ENCODE measurements at regions not wholly inside any gene's neighbourhood (a gene's known extent, or its start where the extent isn't known, plus 50 kb on each side); places are given as distances from the start of the nearest gene placed in this dataset.
"Not testable (repeated sequence)": the region's sequence is repeated elsewhere in the genome, so short reads cannot be mapped to it uniquely, and the experiment has no call there.

DNA sequence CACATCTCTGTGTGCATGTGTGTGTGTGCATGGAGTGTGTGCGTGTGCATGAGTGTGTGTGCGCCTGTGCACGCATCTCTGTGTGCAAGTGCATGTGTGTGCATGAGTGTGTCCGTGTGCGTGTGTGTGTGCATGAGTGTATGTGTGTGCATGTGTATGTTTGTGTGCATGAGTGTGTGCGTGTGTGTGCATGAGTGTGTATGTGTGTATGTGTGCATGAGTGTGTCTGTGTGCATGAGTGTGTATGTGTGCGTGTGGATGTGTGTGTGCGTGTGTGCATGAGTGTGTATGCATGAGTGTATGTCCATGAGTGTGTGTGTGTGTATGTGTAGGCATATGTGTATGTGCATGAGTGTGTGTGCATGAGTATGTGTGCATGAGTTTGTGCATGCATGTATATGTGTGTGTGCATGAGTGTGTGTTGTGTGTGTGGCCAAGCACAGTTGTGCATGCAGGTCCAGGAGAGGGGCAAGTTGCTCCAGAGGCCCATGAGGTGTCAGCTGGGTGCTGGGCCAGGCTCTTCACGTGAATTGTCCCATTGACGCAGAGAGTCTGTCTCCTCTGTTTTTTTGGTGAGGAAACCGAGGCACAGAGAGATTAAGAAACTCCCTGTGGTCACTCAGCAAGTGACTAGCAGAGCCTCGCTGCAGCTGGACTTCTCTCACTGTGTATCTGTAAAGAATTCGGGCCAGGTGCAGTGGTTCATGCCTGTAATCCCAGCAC, 75.5 kb downstream of the ASB1 start:
- no peak for DNase-seq (ENCODE audit: low read depth in 2 of 3, low spot score in 2 of 3)

DNA sequence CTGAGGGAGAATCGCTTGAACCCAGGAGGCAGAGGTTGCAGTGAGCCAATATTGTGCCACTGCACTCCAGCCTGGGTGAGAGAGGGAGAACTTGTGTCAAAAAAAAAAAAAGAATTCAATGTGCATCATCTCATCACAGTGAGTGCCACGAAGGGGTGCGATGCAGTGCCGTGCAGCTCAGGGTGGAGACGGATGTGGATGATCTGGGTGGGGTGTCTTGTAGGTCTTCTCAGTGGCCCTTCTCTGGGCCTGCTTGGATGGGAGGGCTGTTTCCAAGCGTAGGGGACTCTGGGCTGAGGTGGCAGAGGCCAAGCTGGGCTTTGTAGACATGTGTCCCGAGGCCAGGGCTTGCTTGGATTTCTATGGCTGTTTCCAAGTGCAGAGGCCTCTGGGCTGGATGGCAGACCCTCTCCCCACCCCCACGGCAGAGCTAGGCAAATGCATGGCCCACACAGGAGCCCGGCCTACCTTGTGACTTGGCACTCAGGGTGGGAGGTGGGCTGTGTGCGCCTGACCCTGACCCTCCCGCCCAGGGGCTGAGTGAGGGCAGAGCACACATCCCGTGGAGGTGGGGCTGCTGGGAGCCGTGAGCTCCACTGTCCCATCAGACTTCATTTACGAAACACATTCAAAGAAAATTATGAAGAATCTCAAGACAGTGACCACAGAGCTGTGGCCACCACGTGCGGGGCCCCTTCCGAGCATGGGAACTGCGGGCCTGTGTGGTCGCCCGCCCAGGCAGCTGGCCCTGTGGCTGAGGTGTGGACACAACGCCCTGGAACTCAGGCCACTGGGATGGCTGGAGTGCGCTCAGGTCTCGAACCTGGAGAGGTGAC, 76.4 kb downstream of the ASB1 start:
- DNase-seq (ENCODE audit: low read depth in 2 of 3, low spot score in 2 of 3) = no peak

DNA sequence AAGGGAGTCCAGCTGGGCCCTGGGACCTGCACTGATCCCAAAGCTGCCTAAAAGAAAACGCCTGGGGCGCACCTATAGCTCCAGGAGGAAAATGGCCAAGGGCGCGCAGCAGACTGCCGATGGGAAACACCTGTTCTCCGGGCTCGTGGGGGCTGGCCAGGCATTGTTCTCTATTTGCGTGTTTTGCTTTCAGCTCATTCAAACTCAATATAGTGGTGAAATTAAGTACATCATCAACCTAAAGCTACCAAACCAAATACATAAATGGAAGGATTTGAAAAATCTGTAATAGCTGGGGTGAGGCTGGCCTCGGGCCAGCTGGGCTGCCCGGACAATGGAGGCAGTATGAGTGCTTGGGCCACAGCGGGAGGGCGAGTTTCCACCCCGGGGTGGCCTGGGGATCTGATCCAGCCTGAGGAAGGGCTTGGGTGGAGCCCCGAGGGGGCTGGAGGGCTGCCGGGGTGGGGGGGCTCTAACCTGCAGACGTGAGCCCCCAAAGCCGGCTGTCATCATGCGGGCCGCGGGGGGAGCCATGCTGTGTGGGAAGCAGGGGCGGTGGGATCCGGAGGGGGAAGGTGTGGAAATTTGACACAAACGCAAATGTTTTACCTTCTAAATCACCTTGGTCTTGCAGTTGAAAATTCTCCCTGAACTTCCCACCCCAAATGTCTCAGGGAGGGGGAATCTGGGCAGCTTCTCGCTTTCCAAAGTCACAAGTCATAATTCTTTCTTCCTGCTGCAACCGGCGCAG, 77.6 kb downstream of the ASB1 start:
- no peak for DNase-seq (ENCODE audit: low read depth in 2 of 3, low spot score in 2 of 3)

DNA sequence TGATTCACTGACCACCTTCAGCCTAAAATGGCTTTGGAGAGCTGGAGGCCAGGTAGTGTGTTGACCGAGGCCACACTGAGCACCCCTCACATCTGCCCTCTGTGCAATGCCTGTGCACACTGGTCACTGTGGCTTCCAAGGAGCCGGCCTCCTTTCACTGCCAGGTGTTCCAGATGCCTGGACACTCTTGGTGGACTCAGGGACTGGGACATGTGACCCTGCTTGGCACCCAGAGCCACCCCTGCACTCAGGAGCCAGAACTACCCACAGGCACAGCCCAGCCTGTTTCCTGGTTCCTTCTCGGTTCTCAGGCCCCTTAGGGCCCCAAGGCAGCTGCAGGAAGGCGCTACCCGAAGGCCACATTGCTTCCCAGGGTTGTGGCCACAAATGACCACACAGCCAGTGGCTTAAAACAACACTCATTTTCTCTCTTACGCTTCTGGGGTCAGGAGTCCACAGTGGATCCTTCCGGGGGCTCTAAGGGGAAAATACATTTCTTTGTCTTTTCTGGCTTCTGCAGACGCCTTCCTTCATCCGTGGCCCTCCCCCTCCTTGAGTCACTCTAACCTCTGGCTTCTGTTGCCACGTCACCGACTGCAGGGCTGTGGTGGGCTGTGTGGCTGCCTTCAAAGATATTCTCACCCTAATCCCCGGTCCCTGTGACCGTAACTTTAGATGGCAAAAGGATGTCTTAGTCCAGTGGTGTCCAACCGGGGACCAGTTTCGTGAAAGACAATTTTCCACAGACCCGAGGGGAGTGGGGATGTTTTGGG, 78.6 kb downstream of the ASB1 start:
- DNase-seq (ENCODE audit: low read depth in 2 of 3, low spot score in 2 of 3) = no peak

DNA sequence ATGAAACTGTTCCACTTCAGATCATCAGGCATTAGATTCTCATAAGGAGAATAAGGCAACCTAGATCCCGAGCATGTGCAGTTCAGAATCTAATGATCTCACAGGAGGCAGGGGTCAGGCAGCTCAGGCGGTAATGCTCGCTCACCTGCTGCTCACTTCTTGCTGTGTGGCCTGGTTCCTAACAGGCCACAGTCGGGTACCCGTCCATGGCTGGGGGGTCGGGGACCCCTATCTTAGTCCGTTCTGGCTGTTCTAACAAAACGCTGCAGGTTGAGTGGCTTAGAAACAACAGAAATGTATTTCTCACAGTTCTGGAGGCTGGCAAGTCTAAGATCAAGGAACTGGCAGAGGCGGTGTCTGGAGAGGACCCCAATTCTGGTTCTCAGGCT, 79.2 kb downstream of the ASB1 start:
- DNase-seq (ENCODE audit: low read depth in 2 of 3, low spot score in 2 of 3) = no peak

DNA sequence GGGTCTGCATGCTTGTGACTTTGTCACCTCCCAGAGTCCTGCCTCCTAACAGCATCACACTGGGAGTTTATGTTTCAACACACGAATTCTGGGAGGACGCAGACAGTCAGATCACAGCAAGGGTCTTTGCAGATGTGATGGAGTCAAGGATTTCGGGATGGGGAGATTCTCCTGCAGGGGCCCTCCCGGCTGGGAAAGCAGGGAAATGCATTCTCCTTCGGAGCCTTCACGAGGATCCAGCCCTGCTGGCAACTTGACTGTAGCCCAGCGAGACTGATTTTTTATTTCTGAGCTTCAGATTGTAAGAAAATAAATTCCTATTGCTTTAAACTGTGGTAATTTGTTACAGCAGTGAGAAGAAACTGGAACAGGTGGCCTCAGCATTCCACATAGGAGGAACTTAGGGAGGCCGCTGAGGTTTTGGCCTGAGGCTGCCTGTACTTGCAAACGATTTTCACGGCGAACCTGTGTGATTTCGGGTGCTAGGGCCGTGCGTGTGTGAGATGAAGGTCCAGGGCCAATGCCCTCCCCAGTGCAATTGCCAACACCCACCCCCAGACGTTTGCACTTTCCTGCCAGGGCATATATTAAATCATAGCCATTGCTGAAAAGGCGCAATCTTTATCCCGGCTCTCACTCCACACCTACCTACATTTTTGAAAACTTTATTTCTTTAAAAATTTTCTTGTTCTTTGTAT, 79.8 kb downstream of the ASB1 start:
- DNase-seq (ENCODE audit: low read depth in 2 of 3, low spot score in 2 of 3) = no peak

DNA sequence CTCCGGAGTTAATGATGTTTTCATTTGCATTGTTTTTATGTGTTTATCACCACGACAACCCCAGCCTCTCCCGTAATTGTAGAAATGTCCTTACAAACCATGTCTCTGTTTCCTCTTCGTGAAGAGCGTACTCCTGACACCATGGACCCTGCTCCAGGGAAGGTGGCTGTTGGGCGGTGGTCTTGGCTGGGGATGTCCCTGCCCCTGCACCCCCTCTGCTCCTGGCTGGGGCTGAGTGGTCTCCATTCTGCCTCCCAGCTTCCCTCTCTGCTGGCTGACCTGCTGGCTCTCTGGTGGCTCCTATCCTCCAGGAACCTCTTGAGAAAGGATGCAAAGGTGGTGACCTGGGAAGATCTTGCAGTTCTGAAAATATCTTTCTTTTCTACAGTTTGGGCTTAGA, 81.1 kb downstream of the ASB1 start:
- no peak for DNase-seq (ENCODE audit: low read depth in 2 of 3, low spot score in 2 of 3)

DNA sequence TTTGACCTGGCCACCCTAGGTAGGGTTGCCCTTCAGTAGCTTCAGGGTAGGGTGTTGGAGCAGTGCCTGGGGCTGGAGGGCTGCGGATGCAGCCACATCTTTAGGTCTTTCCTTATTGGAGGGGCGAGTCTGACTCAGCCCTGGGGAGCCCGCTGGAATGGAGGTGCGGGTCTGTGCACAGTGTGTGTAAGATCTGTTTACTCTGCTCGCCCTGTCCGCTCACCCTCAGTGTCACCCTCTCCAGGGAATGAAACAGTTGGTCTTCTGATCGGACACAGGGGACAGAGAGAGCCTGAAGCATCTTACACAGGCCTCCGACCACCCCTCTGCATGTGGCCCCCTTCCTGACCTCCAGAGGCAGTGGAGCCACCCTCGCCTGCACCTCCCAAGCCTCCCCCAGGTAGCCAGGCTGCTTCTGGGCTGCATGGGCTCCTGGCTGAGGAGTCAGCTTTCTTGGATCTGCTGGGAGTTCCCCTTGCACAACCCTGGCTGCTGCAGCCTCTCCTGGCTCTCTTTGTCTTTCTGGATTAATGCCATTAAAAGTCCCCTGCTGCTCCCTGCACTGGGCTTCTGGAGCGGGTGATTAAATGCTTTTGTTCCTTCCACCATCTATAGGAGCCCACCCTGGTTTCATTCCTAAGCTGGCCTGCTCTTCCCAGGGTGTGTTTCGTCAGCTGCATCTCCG, 82.6 kb downstream of the ASB1 start:
- DNase-seq (ENCODE audit: low read depth in 2 of 3, low spot score in 2 of 3) = no peak

DNA sequence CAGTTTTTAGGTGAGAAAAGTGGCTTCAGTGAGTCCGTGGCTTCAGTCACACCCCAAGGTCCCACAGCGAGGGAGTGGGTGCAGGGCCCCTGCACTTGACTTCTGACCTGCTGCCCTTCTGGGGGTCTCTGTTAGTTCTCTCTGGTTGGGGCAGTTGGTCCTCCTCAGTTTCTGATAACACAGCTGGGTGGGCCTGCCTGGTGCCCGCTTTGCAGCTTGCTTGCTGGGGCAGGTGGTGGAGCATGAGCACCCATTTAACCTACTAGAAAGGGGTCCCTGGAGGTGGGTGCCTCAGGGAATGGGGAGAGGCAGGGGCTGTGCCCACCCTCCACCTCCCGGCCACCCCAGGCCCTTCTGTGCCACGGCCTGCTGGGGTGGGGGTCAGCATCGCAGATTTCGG, 83.2 kb downstream of the ASB1 start:
- no peak for DNase-seq (ENCODE audit: low read depth in 2 of 3, low spot score in 2 of 3)

DNA sequence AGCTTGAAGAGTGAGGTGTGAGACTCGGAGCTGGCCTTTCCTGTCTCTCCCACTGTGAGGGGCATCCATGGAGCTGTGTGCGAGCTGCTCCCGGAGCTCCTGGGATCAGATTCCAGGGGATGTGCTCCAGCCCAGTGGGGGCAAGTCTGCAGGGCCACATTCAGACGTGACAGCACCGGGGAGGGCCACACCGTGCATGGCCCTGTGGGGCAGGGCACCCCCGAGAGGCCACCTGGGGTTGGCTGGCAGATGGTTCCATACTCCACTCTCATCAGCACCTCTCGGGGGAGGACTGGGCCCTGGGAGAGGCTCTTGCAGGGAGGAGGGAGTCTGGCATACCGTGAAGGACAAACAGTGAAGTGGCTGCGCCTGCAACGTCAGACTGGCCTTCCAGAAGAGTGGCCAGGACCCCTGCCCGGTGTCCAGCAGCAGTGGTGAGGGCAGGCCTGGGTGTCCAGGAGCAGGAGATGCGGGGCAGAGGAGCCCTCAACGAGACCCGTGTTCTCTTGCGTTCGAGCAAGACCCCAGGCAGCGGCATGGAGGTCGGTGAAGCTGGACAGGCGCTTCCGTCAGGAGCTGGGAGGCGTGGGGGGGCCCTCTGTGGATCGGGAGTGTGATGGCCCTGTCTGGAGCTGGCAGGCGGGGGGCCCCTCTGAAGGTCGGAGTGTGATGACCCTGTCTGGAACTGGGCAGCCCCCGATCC, 84.3 kb downstream of the ASB1 start:
- no peak for DNase-seq (ENCODE audit: low read depth in 2 of 3, low spot score in 2 of 3)

DNA sequence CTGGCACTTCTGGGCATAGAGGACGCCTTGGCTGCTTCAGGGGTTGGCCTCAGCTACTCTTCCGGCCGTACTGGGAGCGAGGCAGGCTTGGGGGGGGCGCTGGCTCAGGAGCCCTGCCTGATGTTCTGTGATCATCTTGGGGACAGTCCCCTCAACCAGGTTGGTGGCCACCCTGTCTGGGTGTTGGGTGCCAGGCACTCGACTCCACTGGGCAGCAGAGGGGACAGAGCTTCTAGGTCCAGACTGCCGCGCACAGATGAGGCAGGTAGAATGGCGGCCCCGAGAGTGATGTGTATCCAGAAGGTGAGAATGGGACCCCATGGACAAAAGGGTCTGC, 84.9 kb downstream of the ASB1 start:
- DNase-seq (ENCODE audit: low read depth in 2 of 3, low spot score in 2 of 3) = no peak

DNA sequence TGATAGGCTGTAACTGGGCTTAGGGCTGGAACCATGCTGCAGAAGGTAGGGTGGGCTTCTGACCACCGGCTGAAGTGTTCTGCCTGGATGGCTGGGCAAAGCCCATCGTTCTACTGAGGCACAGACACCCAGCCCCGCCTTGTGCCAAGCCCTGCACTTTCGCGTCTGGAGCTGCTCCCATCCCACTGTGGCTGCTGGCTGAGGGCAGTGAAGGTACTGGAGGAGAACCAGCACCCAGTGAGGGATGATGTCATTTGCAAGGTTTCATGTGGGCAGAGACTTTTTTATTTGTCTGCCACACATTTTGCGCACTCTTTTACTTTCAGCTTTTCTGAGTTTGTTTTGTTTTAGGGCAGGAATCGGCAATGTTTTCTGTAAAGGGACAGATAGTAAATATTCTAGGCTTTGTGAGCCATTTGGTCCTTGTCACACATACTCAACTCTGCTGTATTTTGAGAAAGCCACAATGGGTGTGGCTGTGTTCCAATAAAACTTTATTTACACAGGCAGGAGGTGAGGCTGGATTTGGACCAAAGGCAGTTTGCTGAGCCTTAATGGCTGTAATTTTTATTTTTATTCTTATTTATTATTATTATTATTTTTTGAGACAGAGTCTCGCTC, 85.6 kb downstream of the ASB1 start:
- no peak for DNase-seq (ENCODE audit: low read depth in 2 of 3, low spot score in 2 of 3)

DNA sequence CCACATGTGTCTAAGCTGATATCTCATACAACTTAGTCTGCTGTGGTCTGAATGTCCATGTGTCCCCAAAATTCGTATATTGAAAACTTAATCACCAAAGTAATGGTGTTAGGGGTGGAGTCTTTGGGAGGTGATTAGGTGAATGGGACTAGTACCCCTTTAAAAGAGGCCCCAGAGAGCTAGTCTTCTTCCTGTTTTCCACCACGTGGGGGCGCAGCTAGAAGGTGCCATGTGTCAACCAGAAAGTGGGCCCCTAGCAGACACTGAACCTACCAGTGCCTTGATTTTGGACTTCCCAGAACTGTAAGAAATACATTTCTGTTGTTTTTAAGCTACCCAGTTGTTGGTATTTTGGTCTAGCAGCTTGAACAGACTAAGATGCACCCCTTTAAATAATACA, 86.6 kb downstream of the ASB1 start:
- DNase-seq (ENCODE audit: low read depth in 2 of 3, low spot score in 2 of 3) = peak in 2 of 3 donors; percentile 26 to 50

DNA sequence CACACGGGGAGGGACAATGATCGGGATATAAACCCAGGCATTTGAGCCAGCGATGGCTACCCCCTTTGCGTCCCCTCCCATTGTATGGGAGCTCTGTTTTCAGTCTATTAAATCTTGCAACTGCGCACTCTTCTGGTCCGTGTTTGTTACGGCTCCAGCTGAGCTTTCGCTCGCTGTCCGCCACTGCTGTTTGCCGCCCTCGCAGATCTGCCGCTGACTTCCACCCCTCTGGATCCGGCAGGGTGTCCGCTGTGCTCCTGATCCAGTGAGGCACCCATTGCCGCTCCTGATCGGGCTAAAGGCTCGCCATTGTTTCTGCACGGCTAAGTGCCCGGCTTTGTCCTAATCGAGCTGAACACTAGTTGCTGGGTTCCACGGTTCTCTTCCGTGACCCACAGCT, 87.3 kb downstream of the ASB1 start:
- not testable (repeated sequence) for DNase-seq (ENCODE audit: low read depth in 2 of 3, low spot score in 2 of 3)

DNA sequence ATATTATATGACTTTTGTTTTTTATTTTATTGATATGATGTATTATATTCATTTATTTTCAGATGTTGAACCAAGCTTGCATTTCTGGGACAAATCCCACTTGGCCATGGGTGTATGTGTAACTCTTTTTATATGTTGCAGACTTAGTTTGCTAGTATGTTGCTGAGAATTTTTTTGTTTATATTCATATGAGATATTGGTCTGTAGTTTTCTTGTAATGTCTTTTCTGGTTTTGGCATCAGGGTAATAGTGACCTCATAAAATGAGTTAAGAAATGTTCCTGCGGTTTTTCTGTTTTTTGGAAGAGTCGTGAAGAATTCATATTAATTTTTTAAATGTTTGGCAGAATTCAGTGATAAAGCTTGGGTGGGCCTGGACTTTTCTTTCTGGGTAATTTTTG, 88.7 kb downstream of the ASB1 start:
- no peak for DNase-seq (ENCODE audit: low read depth in 2 of 3, low spot score in 2 of 3)

DNA sequence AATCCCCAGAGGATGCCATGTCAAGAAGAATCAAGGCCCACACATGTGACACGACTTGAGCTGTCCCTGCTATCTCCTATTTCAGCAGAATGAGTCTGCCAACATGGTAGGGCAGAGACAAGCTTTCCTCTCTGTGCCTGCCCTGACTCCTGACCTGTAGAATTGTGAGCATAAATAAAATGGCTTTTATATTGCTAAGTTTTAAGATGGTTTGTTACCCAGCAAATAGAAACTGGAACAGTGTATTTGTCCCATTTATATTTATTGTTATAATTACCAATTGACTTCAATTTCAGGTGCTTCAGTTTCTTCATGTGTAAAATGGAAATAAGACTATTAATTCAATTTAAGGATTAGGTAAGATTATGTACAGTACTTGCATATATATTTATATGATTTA, 90.5 kb downstream of the ASB1 start:
- no peak for DNase-seq (ENCODE audit: low read depth in 2 of 3, low spot score in 2 of 3)

DNA sequence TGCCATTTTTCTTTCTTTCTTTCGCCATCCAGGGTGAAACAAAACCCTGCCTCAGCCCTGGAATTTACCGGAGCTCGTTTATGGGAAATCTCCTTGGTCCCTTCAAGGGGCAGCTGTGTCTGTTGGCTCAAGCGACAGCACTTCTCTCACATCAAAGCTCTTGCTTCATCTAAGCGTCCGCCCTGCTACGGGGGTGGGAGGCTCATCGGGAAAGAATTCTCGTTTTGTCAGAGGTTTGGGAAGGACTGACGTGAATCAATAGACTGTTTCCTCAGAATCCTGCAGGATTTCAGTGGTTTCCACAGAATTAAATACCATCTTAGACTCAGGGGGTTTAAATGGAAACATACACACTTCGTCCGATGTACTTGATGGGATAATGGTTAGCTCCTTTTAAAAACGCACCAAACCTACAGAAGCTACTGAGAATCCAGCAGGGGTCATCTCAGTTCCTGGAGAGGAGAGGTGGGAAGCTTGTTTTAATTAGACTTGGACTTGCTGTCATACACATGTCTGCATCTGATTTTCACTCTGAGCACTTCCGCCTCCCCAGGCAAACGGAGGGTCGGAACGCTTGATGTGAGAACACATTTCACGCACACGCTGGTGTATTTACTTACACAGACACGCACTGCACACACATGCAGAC, 91.6 kb downstream of the ASB1 start:
- no peak for DNase-seq (ENCODE audit: low read depth in 2 of 3, low spot score in 2 of 3)

DNA sequence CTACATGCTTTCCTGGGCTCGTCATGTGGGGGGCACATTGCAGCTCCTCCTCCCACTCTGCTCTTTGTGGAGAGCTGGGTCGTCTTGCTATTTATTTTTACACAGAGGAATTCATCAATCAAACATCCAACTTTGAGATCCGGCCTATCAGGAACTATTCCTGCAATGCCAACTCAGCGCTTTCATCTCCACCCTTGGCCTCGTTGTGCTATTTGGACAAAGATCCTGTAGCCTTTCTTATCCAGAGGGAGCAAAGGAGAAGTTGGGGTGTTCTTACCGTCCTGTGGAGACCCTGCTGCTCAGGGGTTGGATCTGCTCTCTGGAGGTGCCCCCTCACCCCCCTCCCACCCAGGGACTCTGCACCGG, 92.1 kb downstream of the ASB1 start:
- no peak for DNase-seq (ENCODE audit: low read depth in 2 of 3, low spot score in 2 of 3)

Data from hematopoietic multipotent progenitor cell (in vitro differentiated cells).